ENCODE measurements at regions not wholly inside any gene's neighbourhood (a gene's known extent, or its start where the extent isn't known, plus 50 kb on each side); places are given as distances from the start of the nearest gene placed in this dataset.
"Not testable (repeated sequence)": the region's sequence is repeated elsewhere in the genome, so short reads cannot be mapped to it uniquely, and the experiment has no call there.

GRCh38 chr7:83739527-83739926 is 90.6 kb upstream of the SEMA3E start:
- Histone ChIP-seq H3K4me3 (replicated peaks; ENCODE audit: low read depth, low read length) (no peak overlapping the region), H3K36me3 (ENCODE audit: control insufficient read depth, insufficient read depth, low read length) (no peaks in the 10 kb centered on the region), H3K27me3 (replicated peaks; ENCODE audit: control insufficient read depth, insufficient read depth, low read length) (no peaks in the 10 kb centered on the region)
- no peak for TF ChIP-seq CTCF (IDR thresholded peaks at IDR 0.05; ENCODE audit: insufficient read depth, low read length, poor library complexity, severe bottlenecking)
- no peak for DNase-seq (ENCODE audit: extremely low read depth, insufficient read length)

GRCh38 chr7:83738291-83738835 is 89.4 kb upstream of the SEMA3E start:
- Histone ChIP-seq H3K4me3 (replicated peaks; ENCODE audit: low read depth, low read length) (no peak overlapping the region), H3K36me3 (ENCODE audit: control insufficient read depth, insufficient read depth, low read length) (no peaks in the 10 kb centered on the region), H3K27me3 (replicated peaks; ENCODE audit: control insufficient read depth, insufficient read depth, low read length) (no peaks in the 10 kb centered on the region)
- TF ChIP-seq CTCF (IDR thresholded peaks at IDR 0.05; ENCODE audit: insufficient read depth, low read length, poor library complexity, severe bottlenecking), result no peak
- DNase-seq (ENCODE audit: extremely low read depth, insufficient read length), result no peak

GRCh38 chr7:83732305-83732704 is 83.4 kb upstream of the SEMA3E start:
- no peak overlapping the region for H3K4me3 ChIP-seq (replicated peaks; ENCODE audit: low read depth, low read length)
- DNase-seq (ENCODE audit: extremely low read depth, insufficient read length), result no peak
- TF ChIP-seq CTCF (IDR thresholded peaks at IDR 0.05; ENCODE audit: insufficient read depth, low read length, poor library complexity, severe bottlenecking), result no peak
- H3K27me3 ChIP-seq (replicated peaks; ENCODE audit: control insufficient read depth, insufficient read depth, low read length), result no peaks in the 10 kb centered on the region
- H3K36me3 ChIP-seq (ENCODE audit: control insufficient read depth, insufficient read depth, low read length), result no peaks in the 10 kb centered on the region

GRCh38 chr7:83731154-83731553 is 82.2 kb upstream of the SEMA3E start:
- TF ChIP-seq CTCF (IDR thresholded peaks at IDR 0.05; ENCODE audit: insufficient read depth, low read length, poor library complexity, severe bottlenecking), result no peak
- Histone ChIP-seq H3K27me3 (replicated peaks; ENCODE audit: control insufficient read depth, insufficient read depth, low read length) (no peaks in the 10 kb centered on the region), H3K4me3 (replicated peaks; ENCODE audit: low read depth, low read length) (no peak overlapping the region), H3K36me3 (ENCODE audit: control insufficient read depth, insufficient read depth, low read length) (no peaks in the 10 kb centered on the region)
- DNase-seq (ENCODE audit: extremely low read depth, insufficient read length), result no peak

GRCh38 chr7:83716923-83717322 is 68.0 kb upstream of the SEMA3E start:
- not testable (repeated sequence) for H3K36me3 ChIP-seq (ENCODE audit: control insufficient read depth, insufficient read depth, low read length); DNase-seq (ENCODE audit: extremely low read depth, insufficient read length); H3K27me3 ChIP-seq (replicated peaks; ENCODE audit: control insufficient read depth, insufficient read depth, low read length); H3K4me3 ChIP-seq (replicated peaks; ENCODE audit: low read depth, low read length)

GRCh38 chr7:83708531-83708930 is 59.6 kb upstream of the SEMA3E start:
- TF ChIP-seq CTCF (IDR thresholded peaks at IDR 0.05; ENCODE audit: insufficient read depth, low read length, poor library complexity, severe bottlenecking), result no peak
- Histone ChIP-seq H3K27me3 (replicated peaks; ENCODE audit: control insufficient read depth, insufficient read depth, low read length) (no peaks in the 10 kb centered on the region), H3K4me3 (replicated peaks; ENCODE audit: low read depth, low read length) (no peak overlapping the region), H3K36me3 (ENCODE audit: control insufficient read depth, insufficient read depth, low read length) (no peaks in the 10 kb centered on the region)
- no peak for DNase-seq (ENCODE audit: extremely low read depth, insufficient read length)
